HG03558 (cell line): ENCODE measurements at regions not wholly inside any gene's neighbourhood (a gene's known extent, or its start where the extent isn't known, plus 50 kb on each side); places are given as distances from the start of the nearest gene placed in this dataset.

ENCODE experiments used
- ATAC-seq: cut with Tn5 transposase; IDR thresholded peaks from one replicate; pipeline ENCODE4 v1.9.1; 2021; ENCODE audit warnings: moderate number of reproducible peaks; ENCODE audit not compliant: unreplicated experiment; ENCODE audit errors: extremely low read depth

- no peak for ATAC-seq
Measured at GRCh38 chr10:35762311-35763030, 120.4 kb upstream of the FZD8 start.

- ATAC-seq = no peak
Measured at GRCh38 chr10:35758076-35758475, 116.0 kb upstream of the FZD8 start.

GRCh38 chr10:35754519-35754918, 112.4 kb upstream of the FZD8 start:
- no peak for ATAC-seq

GRCh38 chr10:35752469-35753461, 110.7 kb upstream of the FZD8 start:
- ATAC-seq = no peak

GRCh38 chr10:35751347-35751746, 109.3 kb upstream of the FZD8 start:
- no peak for ATAC-seq

GRCh38 chr10:35749230-35749629, 107.1 kb upstream of the FZD8 start:
- ATAC-seq = no peak

- no peak for ATAC-seq
Measured at GRCh38 chr10:35745617-35746403, 103.7 kb upstream of the FZD8 start.

GRCh38 chr10:35743851-35744250, 101.8 kb upstream of the FZD8 start:
- ATAC-seq = no peak

- no peak for ATAC-seq
Measured at GRCh38 chr10:35743351-35743750, 101.3 kb upstream of the FZD8 start.

- ATAC-seq = no peak
Measured at GRCh38 chr10:35739998-35740397, 97.9 kb upstream of the FZD8 start.

- ATAC-seq = no peak
Measured at GRCh38 chr10:35735412-35735811, 93.3 kb upstream of the FZD8 start.

- ATAC-seq = no peak
Measured at GRCh38 chr10:35731828-35732227, 89.7 kb upstream of the FZD8 start.

- no peak for ATAC-seq
Measured at GRCh38 chr10:35728341-35728740, 86.2 kb upstream of the FZD8 start.

- no peak for ATAC-seq
Measured at GRCh38 chr10:35726846-35727245, 84.8 kb upstream of the FZD8 start.

- no peak for ATAC-seq
Measured at GRCh38 chr10:35723992-35724391, 81.9 kb upstream of the FZD8 start.

- no peak for ATAC-seq
Measured at GRCh38 chr10:35723059-35723458, 81.0 kb upstream of the FZD8 start.

GRCh38 chr10:35722636-35723035, 80.5 kb upstream of the FZD8 start:
- no peak for ATAC-seq

- no peak for ATAC-seq
Measured at GRCh38 chr10:35722226-35722625, 80.1 kb upstream of the FZD8 start.

- no peak for ATAC-seq
Measured at GRCh38 chr10:35720366-35720765, 78.3 kb upstream of the FZD8 start.

- no peak for ATAC-seq
Measured at GRCh38 chr10:35716776-35717175, 74.7 kb upstream of the FZD8 start.

- ATAC-seq = no peak
Measured at GRCh38 chr10:35712486-35712885, 70.4 kb upstream of the FZD8 start.
